Fibroblast of lung (primary cell): ENCODE measurements at regions not wholly inside any gene's neighbourhood (a gene's known extent, or its start where the extent isn't known, plus 50 kb on each side); places are given as distances from the start of the nearest gene placed in this dataset.

Experiments used
- CTCF ChIP-seq, 2 donors: IDR thresholded peaks in 1 of 2; conservative IDR thresholded peaks in 1 of 2; 1 replicate in 1 of 2; 2 replicates in 1 of 2; pipeline ENCODE4 v1.5.1; 2011 to 2012; ENCODE audit warnings: low read length in 2 of 2, control low read depth in 1 of 2, inconsistent platforms in 1 of 2, low read depth in 1 of 2, mild to moderate bottlenecking in 1 of 2
- EZH2 ChIP-seq: IDR thresholded peaks from 2 replicates; pipeline ENCODE4 v1.5.1; 2012; ENCODE audit warnings: low read length, control low read depth, mild to moderate bottlenecking; ENCODE audit errors: missing control alignments

- no peak for TF ChIP-seq CTCF (conservative IDR thresholded peaks at IDR 0.05 in 1 of 2, IDR thresholded peaks at IDR 0.05 in 1 of 2; ENCODE audit: low read depth in 1 of 2, low read length in 2 of 2)
- TF ChIP-seq EZH2 = no peak
Observed at GRCh38 chr14:28709571-28710305, 56.8 kb upstream of the FOXG1 start.
